22Rv1 (cell line): ENCODE measurements at regions not wholly inside any gene's neighbourhood (a gene's known extent, or its start where the extent isn't known, plus 50 kb on each side); places are given as distances from the start of the nearest gene placed in this dataset.

Source experiments
- ZFX ChIP-seq: fragments of 450-650 bp; IDR thresholded peaks from 2 replicates; pipeline ENCODE4 v1.6.1; 2017; ENCODE audit warnings: antibody characterized with exemption, borderline replicate concordance
- TF ChIP-seq, protein P1 (sequence below): fragments of 450-650 bp; IDR thresholded peaks from 2 replicates; pipeline ENCODE4 v1.5.1; 2017; ENCODE audit warnings: mild to moderate bottlenecking

DNA sequence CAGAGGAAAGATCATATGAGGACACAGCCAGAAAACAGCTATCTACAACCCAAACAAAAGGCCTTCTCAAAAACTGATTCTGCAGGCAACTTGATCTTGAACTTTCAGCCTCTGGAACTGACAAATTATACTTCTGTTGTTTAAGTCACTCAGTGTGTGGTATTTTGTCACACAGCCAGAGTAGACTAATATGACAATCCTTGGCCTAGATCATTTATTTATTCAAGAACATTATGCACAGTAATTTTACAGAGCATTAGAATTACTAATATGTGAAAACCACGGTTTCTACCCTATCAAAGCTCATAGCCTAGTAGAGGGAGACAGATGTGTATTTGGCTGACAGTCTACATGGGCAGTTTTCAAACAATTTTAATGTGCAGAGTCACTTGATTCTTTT, 167.8 kb upstream of the PCDH18 start:
- TF ChIP-seq, protein P1, sequence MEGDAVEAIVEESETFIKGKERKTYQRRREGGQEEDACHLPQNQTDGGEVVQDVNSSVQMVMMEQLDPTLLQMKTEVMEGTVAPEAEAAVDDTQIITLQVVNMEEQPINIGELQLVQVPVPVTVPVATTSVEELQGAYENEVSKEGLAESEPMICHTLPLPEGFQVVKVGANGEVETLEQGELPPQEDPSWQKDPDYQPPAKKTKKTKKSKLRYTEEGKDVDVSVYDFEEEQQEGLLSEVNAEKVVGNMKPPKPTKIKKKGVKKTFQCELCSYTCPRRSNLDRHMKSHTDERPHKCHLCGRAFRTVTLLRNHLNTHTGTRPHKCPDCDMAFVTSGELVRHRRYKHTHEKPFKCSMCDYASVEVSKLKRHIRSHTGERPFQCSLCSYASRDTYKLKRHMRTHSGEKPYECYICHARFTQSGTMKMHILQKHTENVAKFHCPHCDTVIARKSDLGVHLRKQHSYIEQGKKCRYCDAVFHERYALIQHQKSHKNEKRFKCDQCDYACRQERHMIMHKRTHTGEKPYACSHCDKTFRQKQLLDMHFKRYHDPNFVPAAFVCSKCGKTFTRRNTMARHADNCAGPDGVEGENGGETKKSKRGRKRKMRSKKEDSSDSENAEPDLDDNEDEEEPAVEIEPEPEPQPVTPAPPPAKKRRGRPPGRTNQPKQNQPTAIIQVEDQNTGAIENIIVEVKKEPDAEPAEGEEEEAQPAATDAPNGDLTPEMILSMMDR, result no peak
- no peak for TF ChIP-seq ZFX
